ENCODE measurements at regions not wholly inside any gene's neighbourhood (a gene's known extent, or its start where the extent isn't known, plus 50 kb on each side); places are given as distances from the start of the nearest gene placed in this dataset.
A peak's percentile ranks its signal among the peaks of the same experiment; 100 is the strongest.

DNA sequence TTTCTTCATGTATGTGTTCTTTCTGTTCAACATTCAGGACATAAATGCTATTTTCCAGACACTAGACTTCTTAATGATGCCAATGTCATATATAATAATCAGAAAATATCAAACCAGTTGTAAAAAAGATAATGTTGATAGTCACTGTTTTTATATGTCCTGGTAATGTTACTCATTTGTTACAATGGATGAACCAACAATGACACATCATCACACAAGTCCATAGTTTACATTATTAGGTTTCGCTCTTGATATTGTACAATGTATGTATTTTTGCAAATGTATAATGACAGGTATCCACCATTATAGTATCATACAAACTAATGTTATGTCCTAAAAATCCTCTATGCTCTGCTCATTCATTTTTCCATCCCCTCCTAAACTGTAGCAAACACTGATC lies 243.8 kb upstream of the CDIN1 start:
- Histone ChIP-seq H3K27me3 (ENCODE audit: insufficient read depth, low read length) (no peaks in the 10 kb centered on the region), H3K9ac (ENCODE audit: low read length) (no peak overlapping the region), H3K4me2 (ENCODE audit: low read length) (no peak overlapping the region), H3K79me2 (ENCODE audit: insufficient read depth, low read length) (no peaks in the 10 kb centered on the region), H3K36me3 (ENCODE audit: insufficient read depth, low read length) (no peaks in the 10 kb centered on the region), H3K9me3 (ENCODE audit: insufficient read depth, low read depth, low read length) (no peaks in the 10 kb centered on the region), H3K4me1 (ENCODE audit: insufficient read depth, low read length) (peaks cover 7% of the 10 kb centered on the region), H4K20me1 (ENCODE audit: insufficient read depth, low read length) (no peaks in the 10 kb centered on the region), H3K27ac (ENCODE audit: low read depth, low read length) (no peak overlapping the region), H3K4me3 (ENCODE audit: insufficient read depth, low read depth, low read length) (no peak overlapping the region), H2AFZ (ENCODE audit: low read depth, low read length) (no peak overlapping the region)
- no peak for TF ChIP-seq EZH2 (IDR thresholded peaks at IDR 0.05; ENCODE audit: insufficient read depth, low read length)
- TF ChIP-seq, protein P1, sequence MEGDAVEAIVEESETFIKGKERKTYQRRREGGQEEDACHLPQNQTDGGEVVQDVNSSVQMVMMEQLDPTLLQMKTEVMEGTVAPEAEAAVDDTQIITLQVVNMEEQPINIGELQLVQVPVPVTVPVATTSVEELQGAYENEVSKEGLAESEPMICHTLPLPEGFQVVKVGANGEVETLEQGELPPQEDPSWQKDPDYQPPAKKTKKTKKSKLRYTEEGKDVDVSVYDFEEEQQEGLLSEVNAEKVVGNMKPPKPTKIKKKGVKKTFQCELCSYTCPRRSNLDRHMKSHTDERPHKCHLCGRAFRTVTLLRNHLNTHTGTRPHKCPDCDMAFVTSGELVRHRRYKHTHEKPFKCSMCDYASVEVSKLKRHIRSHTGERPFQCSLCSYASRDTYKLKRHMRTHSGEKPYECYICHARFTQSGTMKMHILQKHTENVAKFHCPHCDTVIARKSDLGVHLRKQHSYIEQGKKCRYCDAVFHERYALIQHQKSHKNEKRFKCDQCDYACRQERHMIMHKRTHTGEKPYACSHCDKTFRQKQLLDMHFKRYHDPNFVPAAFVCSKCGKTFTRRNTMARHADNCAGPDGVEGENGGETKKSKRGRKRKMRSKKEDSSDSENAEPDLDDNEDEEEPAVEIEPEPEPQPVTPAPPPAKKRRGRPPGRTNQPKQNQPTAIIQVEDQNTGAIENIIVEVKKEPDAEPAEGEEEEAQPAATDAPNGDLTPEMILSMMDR (IDR thresholded peaks at IDR 0.05; ENCODE audit: insufficient read depth, low read depth, low read length) = no peak
- no peak overlapping the region for H3K27ac Mint-ChIP-seq (ENCODE audit: unreplicated experiment)
- DNase-seq (ENCODE audit: low read depth) (no peak), FAIRE-seq (peak; percentile 47)
- H3K4me3 Mint-ChIP-seq (ENCODE audit: unreplicated experiment) = no peak overlapping the region
- H3K36me3 Mint-ChIP-seq (ENCODE audit: low read depth, unreplicated experiment) = no peaks in the 10 kb centered on the region
- H3K4me1 Mint-ChIP-seq (ENCODE audit: low read depth, unreplicated experiment) = peaks cover 30% of the 10 kb centered on the region
- H3K9me3 Mint-ChIP-seq (ENCODE audit: unreplicated experiment) = no peaks in the 10 kb centered on the region
- no peaks in the 10 kb centered on the region for H3K27me3 Mint-ChIP-seq (ENCODE audit: low read depth, unreplicated experiment)

DNA sequence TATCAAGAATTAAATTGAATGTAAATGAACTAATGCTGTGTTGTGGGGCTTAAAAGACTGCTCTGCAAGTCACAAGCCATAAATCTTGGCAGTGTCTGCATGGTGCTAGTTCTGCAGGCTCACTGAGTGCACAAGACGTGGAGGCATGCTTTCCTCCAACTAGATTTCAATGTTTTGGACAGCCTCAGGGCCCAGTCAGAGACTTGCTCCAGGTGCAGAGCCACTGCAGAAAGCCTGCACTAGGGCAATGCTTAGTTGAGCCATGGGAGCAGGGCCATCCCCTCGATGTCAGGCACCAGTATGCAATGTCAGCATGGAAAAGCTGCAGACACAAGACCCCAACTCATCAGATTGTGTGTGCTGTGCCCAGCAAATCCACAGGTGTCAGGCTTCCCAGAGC lies 234.5 kb upstream of the CDIN1 start:
- H3K4me1 Mint-ChIP-seq (ENCODE audit: low read depth, unreplicated experiment) = peaks cover 32% of the 10 kb centered on the region
- TF ChIP-seq, protein P1 (IDR thresholded peaks at IDR 0.05; ENCODE audit: insufficient read depth, low read depth, low read length) = no peak
- TF ChIP-seq EZH2 (IDR thresholded peaks at IDR 0.05; ENCODE audit: insufficient read depth, low read length) = no peak
- H3K9me3 Mint-ChIP-seq (ENCODE audit: unreplicated experiment) = no peaks in the 10 kb centered on the region
- no peak for DNase-seq (ENCODE audit: low read depth)
- H3K9ac ChIP-seq (ENCODE audit: low read length) = no peak overlapping the region
- H3K4me1 ChIP-seq (ENCODE audit: insufficient read depth, low read length) = no peaks in the 10 kb centered on the region
- no peak overlapping the region for H3K4me2 ChIP-seq (ENCODE audit: low read length)
- FAIRE-seq = no peak
- H2AFZ ChIP-seq (ENCODE audit: low read depth, low read length) = no peak overlapping the region
- H3K27ac ChIP-seq (ENCODE audit: low read depth, low read length) = no peak overlapping the region
- no peak overlapping the region for H3K27ac Mint-ChIP-seq (ENCODE audit: unreplicated experiment)
- no peaks in the 10 kb centered on the region for H3K27me3 ChIP-seq (ENCODE audit: insufficient read depth, low read length)
- no peaks in the 10 kb centered on the region for H3K27me3 Mint-ChIP-seq (ENCODE audit: low read depth, unreplicated experiment)
- H3K36me3 ChIP-seq (ENCODE audit: insufficient read depth, low read length) = no peaks in the 10 kb centered on the region
- no peaks in the 10 kb centered on the region for H4K20me1 ChIP-seq (ENCODE audit: insufficient read depth, low read length)
- H3K4me3 ChIP-seq (ENCODE audit: insufficient read depth, low read depth, low read length) = no peak overlapping the region
- no peaks in the 10 kb centered on the region for H3K79me2 ChIP-seq (ENCODE audit: insufficient read depth, low read length)
- no peak overlapping the region for H3K4me3 Mint-ChIP-seq (ENCODE audit: unreplicated experiment)
- no peaks in the 10 kb centered on the region for H3K36me3 Mint-ChIP-seq (ENCODE audit: low read depth, unreplicated experiment)
- H3K9me3 ChIP-seq (ENCODE audit: insufficient read depth, low read depth, low read length) = no peaks in the 10 kb centered on the region

DNA sequence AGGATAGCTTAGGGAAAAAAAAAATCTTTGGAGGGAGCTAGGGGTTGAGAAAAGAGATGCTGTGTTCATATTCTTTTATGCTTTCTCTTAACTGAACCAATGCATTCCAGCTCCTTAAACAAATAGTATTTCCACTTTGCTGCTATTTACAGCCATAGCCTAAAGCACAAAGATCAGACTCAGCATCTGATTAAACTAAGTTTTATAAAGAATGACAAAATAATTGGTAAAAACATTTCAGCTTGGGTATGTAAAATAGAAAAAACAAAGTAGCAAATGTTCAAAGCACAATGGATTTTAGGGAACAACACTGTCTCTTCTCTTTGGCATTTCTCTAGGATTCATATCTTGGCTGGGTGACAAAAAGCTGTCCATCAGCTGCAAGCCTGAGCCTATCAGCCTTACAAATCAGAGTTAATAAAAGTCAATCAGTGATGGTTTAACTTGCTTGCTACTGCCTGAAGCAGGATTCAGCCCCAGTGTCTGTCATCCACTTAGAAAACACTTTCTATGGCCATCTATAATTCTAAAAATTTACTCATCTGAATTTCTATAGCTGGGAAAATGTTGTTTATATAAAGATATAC lies 232.1 kb upstream of the CDIN1 start:
- H3K4me1 Mint-ChIP-seq (ENCODE audit: low read depth, unreplicated experiment) = peaks cover 36% of the 10 kb centered on the region
- H3K27me3 Mint-ChIP-seq (ENCODE audit: low read depth, unreplicated experiment) = no peaks in the 10 kb centered on the region
- H3K4me3 Mint-ChIP-seq (ENCODE audit: unreplicated experiment) = no peak overlapping the region
- H2AFZ ChIP-seq (ENCODE audit: low read depth, low read length) = no peak overlapping the region
- no peak overlapping the region for H3K4me3 ChIP-seq (ENCODE audit: insufficient read depth, low read depth, low read length)
- H3K9ac ChIP-seq (ENCODE audit: low read length) = no peak overlapping the region
- no peak overlapping the region for H3K27ac Mint-ChIP-seq (ENCODE audit: unreplicated experiment)
- no peaks in the 10 kb centered on the region for H3K36me3 ChIP-seq (ENCODE audit: insufficient read depth, low read length)
- DNase-seq (ENCODE audit: low read depth) = no peak
- H3K9me3 ChIP-seq (ENCODE audit: insufficient read depth, low read depth, low read length) = no peaks in the 10 kb centered on the region
- no peaks in the 10 kb centered on the region for H3K27me3 ChIP-seq (ENCODE audit: insufficient read depth, low read length)
- H3K4me1 ChIP-seq (ENCODE audit: insufficient read depth, low read length) = no peaks in the 10 kb centered on the region
- TF ChIP-seq EZH2 (IDR thresholded peaks at IDR 0.05; ENCODE audit: insufficient read depth, low read length) = no peak
- TF ChIP-seq, protein P1 (IDR thresholded peaks at IDR 0.05; ENCODE audit: insufficient read depth, low read depth, low read length) = no peak
- H3K79me2 ChIP-seq (ENCODE audit: insufficient read depth, low read length) = no peaks in the 10 kb centered on the region
- no peak overlapping the region for H3K27ac ChIP-seq (ENCODE audit: low read depth, low read length)
- H3K9me3 Mint-ChIP-seq (ENCODE audit: unreplicated experiment) = no peaks in the 10 kb centered on the region
- no peaks in the 10 kb centered on the region for H3K36me3 Mint-ChIP-seq (ENCODE audit: low read depth, unreplicated experiment)
- H4K20me1 ChIP-seq (ENCODE audit: insufficient read depth, low read length) = no peaks in the 10 kb centered on the region
- no peak overlapping the region for H3K4me2 ChIP-seq (ENCODE audit: low read length)
- no peak for FAIRE-seq

Measured in astrocyte (in vitro differentiated cells and primary cell).